Hippocampal formation (tissue), 2 donors: ENCODE measurements at regions not wholly inside any gene's neighbourhood (a gene's known extent, or its start where the extent isn't known, plus 50 kb on each side); places are given as distances from the start of the nearest gene placed in this dataset.

Source experiments
- DNase-seq, 2 donors: peaks; one replicate each; lab custom pipeline; 2025; lab: John Stamatoyannopoulos, UW

DNA sequence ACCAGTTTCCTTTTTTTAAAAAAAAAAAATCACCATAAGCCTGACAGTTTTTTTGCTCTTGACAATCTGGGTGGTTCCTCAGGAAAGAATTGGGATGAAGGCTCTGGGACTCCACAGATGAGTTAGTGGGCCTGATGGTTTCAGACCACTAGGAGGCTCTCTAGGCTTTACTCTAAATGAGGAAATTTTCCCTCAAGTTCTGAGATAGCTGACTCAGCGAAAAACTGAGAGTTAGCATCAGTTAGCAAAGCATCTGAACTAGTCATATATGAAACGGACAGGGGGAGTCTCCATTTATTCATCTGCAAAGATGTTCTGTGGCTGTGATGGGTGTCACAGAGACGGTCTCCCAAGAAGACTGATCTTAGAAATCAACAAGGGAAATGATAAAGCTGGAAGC, 314.3 kb upstream of the OR4E1 start:
- DNase-seq, result no peak

DNA sequence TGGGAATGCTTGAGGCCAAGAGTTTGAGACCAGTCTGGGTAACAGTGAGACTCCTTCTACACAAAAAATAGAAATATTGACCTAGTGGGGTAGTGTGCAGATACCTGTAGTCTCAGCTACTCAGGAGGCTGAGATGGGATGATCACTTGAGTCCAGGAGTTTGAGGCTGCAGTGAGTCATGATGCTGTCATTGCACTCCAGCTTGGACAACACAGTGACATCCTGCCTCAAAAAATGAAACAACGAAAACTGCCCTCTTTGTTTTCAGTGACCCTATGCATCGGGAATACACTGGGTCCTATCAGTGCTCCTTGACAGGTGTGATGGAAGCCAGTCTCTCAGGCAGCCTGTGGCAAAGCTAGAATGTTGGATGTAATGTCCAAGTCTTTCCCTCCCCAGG, 311.5 kb upstream of the OR4E1 start:
- no peak for DNase-seq

DNA sequence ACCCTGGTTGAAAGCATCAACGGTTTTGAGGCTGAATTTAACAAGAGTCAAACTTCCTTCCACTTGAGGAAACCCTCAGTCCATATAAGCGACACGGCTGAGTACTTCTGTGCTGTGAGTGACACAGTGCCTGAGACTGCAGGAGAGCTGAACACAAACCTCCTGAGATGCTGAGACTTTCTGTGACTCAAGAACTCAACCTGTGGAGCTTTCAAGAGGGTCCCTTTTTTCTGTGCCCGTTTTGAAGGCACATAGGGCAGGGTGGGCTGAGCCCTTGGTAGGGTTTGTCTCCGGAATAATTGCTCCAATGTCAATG, 305.3 kb upstream of the OR4E1 start:
- DNase-seq, result no peak

DNA sequence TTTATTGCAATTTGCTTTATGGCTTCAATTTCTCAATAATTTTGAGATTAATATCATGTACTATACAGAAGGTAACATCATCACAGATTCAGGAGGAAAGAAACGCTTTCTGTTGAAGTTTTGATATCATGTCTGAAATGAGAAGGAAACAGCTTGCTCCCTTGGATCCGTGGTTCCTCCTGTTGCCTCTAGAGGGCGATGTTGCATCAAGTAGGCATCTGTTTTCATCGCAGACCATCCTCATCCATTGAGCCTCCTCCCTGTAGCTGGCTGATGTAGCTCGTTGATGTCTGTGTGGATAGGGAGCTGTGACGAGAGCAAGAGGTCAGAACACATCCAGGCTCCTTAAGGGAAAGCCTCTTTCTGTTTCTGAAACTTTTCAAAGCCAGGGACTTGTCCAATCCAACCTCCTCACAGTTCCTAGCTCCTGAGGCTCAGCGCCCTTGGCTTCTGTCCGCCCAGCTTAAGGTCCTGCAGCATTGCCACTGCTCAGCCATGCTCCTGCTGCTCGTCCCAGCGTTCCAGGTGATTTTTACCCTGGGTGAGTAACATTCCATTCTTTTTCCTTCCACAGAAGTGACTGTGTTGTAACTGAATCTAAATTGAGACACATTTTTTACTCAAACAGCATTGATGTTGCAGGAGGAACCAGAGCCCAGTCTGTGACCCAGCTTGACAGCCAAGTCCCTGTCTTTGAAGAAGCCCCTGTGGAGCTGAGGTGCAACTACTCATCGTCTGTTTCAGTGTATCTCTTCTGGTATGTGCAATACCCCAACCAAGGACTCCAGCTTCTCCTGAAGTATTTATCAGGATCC, 304.8 kb upstream of the OR4E1 start:
- DNase-seq, result no peak

DNA sequence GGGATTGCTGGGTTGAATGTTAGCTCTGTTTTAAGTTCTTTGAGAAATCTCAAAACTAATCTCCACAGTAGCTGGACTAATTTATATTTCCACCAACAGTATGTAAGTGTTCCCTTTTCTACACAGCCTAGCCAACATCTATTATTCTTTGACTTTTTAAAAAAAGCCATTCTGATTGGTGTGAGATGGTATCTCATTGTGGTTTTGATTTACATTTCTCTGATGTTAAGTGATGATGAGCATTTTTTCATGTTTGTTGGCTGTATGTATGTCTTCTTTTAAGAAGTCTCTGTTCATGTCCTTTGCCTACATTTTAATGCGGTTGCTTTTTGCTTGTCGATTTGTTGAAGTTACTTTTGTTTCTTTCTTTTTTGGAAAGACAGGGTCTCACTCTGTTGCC, 301.1 kb upstream of the OR4E1 start:
- DNase-seq, result no peak

DNA sequence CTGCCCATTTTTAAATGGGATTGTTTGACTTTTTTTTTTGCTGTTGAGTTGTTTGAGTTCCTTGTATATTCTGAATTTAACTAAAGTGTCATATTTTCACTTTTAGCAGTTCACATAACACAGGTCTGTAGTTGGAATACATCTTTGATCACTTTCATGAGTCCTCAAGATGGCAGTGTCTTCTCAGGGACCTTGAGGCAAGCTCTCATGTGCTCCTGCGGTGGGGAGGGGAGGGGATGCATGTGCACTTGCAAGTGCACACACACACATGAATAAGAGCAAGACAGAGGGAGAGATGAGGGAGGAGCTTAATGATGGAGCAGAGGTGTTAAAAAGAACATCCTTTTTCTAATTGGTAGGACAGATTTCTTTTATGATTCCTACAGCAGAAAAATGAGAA, 291.4 kb upstream of the OR4E1 start:
- DNase-seq, result no peak

DNA sequence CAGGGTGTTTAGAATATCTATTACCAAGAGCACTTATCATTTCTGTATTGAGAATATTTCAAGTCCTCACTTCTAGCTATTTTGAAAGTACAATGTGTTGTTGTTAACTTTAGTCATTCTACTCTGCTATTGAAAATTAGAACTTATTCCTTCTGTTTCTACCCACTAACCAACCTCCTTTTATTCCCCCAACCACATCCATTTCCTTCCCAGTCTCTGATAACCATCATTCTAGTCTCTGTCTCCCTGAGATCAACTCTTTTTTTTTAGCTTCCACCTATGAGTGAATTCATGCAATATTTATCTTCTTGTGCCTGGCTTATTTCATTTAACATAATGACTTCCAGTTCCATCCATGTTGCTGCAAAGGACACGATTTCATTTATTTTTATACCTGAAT, 290.6 kb upstream of the OR4E1 start:
- DNase-seq, result no peak

DNA sequence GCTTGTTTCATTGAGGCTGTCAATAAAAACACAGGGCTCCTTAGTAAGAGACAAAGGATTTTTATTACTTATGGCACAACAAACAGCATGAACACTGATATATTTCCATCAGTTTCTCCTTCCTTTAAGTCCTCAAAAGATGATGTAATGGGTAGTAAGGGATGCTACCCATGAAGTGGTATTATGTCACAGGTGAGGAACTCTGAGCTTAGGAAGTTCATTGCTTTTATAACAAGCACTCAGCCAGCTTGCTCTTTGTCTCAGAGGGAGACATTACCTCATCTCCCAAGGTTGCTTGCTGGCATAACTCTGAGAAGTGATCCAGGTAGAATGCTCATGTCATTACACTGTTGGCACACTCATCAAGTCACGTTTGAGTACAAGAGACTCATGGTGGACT, 287.0 kb upstream of the OR4E1 start:
- DNase-seq, result no peak

DNA sequence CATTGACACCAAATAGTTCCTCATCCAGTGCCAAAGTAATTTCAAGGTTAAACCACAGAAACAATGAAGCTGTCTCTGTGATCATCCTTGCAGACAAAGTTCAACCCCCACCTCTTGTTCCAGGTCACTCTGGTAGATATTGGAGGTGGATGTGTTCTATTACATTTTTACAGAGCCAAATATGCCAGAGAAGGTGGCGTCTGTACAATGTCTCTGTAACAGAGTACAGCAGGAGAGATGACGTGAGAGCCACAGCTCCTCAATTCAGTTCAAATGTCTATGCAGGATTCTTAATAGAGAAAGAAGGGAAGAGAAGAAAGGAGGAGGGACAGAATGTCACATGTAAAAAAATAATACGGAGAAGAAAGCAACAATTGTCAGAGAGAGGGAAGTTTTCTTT, 268.3 kb upstream of the OR4E1 start:
- DNase-seq, result no peak

DNA sequence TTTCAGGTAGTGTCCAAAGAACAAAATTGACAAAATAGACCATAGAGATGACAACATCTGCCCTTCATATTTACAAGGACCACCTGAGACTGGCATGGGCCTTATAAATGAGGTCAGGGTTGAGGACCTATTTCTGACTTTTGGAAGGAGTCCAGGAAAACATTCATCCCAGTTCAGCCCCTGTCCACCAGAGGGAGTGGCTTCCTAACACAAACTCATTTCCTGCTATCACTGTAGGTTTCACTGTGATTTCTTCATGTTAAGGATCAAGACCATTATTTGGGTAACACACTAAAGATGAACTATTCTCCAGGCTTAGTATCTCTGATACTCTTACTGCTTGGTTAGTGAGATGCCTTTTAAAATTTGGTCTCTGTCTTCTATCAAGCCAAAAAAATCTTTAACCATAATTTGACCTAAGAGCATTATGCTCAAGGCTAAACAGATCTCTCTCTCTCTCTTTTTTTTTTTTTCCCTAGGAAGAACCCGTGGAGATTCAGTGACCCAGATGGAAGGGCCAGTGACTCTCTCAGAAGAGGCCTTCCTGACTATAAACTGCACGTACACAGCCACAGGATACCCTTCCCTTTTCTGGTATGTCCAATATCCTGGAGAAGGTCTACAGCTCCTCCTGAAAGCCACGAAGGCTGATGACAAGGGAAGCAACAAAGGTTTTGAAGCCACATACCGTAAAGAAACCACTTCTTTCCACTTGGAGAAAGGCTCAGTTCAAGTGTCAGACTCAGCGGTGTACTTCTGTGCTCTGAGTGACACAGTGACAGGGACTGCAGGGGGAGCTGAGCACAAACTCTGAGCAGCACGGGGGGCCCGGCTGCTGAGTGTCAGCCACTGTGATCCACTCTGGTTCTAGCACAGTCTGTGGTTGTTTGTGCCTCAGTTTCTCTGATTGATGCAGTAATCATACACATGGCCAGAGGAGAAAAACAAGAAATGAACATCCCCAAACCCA, 267.6 kb upstream of the OR4E1 start:
- DNase-seq, result no peak

DNA sequence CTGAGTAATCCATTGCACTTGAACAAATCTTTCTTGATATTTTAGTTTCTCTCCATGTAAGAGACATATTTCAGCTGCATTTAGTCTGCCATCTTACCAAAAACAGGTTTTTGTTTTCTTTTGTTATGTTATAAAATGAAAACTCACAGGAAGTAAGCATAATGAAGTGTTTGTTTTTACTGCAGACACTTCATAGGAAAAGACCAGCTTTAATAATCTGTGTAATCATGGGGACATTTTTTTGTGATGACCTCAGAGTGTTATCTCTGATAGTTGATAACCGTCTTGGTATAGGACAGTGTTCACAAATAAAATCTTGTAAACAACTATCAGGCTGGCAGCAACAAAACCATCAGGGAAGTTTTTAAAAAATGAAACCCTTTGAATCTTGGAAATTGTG, 266.2 kb upstream of the OR4E1 start:
- DNase-seq, result no peak

DNA sequence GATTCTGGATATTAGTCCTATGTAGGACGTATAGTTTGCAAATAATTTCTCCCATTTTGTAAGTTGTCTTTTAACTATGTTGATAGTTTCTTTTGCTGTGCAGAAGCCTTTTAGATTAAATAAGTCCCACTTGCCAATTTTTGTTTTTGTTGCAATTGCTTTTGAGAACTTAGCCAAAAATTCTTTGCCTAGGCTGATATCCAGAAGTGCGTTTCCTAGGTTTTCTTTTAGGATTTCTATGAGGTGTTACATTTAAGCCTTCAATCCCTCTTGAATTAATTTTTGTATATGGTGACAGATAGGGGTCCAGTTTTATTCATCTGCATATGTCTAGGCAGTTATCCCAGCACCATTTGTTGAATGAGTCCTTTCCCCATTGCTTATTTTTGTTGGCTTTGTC, 264.4 kb upstream of the OR4E1 start:
- no peak for DNase-seq

DNA sequence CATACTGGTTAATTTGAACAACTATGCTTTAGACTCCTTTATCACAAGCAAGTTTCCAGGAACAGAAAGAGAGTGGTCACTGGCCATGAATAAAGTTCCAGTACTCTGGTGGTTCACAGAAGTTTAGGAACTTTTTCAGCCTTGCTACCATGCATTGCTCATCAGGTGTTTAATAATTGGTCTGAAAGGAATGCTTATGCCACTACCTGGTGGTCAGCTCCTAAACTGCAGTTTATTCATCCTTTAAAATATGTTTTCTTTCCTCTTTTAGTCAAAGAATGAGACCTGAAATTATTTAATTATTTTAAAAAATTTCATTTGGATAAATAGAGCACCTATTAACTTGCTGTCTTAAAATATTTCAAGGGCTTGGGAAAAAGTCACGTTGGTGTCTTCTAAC, 260.1 kb upstream of the OR4E1 start:
- no peak for DNase-seq

DNA sequence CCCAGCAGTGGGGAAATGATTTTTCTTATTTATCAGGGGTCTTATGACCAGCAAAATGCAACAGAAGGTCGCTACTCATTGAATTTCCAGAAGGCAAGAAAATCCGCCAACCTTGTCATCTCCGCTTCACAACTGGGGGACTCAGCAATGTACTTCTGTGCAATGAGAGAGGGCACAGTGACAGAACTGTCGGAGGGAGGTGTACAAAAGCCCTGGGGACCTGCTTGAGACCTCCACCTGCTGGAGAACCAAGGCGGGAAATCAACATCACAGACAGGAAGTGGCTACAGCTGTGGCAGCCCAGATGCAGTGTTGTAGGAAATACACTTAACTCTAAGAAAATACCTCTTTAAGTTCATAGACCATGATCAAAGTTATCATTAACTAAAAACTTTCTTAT, 250.9 kb upstream of the OR4E1 start:
- no peak for DNase-seq

DNA sequence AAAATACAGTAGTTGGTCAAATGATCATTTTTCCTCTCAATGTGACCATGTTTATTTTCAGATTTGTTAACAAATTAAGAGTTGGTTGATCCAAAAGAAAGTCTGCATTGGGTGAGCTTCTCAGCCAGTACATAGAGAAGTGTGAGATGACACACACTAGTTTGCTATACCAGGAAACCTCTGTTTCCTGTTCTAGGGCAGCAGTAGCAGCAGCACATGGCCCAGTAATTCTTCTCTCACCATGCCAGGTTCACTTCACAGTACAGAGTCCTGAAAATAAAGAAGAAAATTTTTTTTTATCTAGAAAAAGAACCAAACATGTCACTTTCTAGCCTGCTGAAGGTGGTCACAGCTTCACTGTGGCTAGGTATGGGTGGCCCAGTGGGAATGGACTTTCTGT, 250.2 kb upstream of the OR4E1 start:
- no peak for DNase-seq

DNA sequence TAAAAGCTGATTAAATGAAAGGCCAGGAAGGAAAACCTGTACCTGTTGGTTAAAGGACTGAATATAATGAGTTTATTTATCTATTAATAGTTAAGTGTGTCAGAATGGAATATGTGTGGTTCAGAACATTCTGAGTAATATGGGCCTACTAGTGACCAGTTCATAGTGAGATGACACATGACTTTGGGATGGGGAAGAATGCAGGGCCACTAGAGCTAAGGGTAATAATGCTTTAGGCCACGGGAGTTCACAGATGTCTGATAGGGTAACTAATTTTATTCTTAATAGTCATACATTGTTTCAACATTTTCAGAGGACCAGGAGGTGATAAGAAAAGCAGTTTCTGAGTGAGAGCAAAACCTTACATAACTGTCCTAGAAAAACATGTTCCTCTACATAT, 247.8 kb upstream of the OR4E1 start:
- DNase-seq, result no peak

DNA sequence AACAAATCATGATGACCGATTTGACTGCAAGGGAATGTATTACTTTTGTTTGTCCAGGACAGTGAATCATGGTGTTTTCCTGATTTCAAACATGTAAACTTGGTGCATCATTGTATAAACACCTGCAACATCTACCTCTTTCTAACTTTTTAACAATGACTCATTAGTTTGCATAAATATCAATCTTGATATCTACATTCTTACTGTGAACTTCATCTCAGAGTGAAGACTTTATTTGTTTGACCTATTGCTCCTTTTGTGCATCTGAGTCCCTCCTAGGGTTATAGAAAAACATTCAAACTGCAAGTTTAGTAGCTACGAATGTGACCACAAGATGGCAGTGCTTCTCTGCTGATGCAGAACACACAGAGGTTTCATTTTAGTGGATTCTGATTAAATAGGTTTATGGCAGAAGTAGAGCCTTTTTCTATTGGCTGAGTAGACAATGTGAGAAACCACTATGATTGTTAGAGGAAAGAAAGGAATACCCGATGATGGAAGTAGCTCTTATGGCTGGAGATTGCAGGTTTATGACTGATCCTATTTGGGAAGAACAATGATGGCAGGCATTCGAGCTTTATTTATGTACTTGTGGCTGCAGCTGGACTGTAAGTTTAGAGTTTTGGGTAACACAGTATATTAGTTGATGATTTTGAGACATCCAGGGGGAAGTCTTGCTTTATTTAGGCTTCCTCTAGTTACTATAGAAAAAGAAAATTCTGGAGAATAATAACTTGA, 244.2 kb upstream of the OR4E1 start:
- peak; percentile 30 to 79 for DNase-seq

DNA sequence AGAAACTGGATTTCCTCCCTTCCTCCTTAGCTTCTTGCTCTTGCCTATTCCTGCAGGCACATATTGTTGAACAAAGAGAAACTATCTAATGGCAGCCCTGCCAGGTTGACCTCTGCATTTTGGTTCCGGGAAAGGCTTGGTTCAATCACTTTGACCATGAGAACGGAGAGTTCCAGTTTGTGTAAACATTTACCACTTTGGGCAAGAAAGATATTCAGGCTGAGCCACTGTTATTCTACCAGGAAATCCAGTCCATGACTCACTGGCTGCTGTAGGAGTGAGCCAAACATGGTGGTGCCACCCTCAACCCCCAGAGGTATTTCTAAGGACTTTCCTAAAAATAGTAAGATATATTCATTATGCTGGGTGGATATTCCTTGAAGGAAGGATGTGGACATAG, 242.2 kb upstream of the OR4E1 start:
- no peak for DNase-seq

DNA sequence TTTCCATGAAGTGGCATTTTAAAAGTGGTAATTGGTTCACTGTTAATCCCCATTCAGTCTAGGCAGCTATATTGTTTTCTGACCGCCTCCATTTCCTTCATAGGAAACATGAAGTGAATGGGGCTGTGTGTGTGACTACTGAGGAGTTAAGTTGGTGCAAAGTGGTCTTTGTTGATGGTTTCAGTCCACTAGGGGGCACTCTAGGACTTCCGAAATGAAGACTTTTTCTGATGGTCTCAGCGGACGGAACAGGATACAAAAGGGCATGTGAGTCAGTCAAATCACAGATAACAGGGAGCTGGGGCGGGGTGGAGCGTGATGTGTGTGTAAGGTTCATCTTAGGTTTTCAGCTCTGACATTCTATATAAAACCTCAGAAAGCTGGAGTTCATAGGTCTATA, 240.1 kb upstream of the OR4E1 start:
- DNase-seq, result peak; percentile 17 to 62

DNA sequence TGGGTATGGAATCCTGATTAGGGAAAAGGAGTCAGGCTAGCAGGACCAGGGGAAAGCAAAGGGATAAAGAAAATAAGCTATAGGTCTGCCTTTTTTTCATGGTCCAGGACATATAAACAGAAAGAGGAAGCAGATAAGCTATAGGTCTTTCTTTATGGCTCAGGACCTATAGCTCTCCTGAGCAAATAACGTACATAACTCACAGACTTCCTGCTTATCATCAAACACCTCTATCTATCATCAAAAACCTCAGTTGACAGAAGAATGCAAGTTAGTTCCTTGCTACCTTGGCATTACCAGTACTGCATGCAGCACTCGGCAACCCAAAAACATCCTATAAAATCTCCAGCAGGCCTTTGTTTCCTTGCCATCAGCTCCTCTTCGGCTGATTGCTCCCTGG, 238.7 kb upstream of the OR4E1 start:
- no peak for DNase-seq

DNA sequence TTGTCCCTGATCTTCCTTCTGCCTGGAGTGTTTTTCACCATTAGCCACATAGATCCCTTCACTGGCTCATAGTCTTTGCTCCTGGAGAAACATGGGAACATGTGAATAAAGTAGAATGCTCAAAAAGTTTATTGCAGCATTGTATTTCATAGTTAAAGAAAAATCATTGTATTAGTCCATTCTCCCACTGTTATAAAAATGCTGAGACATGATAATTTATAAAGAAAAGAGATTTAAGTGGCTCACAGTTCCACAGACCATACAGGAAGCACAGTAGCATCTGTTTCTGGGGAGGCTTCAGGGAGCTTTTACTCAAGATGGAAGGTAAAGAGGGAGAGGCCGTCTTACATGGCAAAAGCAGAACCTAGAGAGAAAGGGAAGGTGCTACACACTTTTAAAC, 238.3 kb upstream of the OR4E1 start:
- no peak for DNase-seq

DNA sequence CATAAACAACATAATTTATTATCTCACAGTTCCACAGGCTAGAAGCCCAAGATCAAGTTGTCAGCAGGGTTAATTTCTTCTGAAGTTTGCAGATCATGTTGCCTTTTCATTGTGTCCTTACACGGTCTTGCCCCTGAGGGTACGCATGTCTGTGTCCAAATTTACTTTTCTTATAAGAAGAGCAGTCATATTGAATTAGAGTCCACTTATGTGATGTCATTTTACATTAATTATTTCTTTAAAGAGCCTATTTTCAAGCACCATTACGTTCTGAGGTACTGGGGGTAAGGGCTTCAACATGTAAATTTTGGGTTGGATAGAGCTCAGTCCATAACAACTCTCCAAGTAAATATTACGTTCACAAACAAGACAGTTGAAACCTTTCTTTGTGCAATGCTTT, 236.6 kb upstream of the OR4E1 start:
- no peak for DNase-seq
